ENCODE measurements at regions not wholly inside any gene's neighbourhood (a gene's known extent, or its start where the extent isn't known, plus 50 kb on each side); places are given as distances from the start of the nearest gene placed in this dataset.

DNA sequence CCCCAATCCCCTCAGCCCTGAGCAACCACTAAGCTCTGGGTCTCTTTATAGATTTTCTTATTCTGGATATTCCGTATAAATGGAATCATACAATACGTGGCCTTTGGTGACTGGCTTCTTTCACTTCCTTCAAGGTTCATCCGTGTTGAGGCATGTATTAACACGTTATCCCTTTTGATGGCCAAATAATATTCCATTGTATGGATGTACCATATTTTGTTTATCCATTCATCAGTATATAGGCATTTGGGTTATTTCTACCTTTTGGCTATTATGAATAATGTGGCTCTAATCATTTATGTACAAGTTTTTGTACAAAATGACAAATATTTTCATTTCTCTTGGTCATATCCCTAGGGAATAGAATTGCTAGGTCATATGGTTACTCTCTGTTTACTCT is 284.4 kb downstream of the FAM43A start:
- no peaks in the 10 kb centered on the region for H3K79me1 ChIP-seq (ENCODE audit: insufficient read depth, low read depth, low read length, poor library complexity, severe bottlenecking)

More for the DNA sequence above, 284.4 kb downstream of the FAM43A start:
- no peaks in the 10 kb centered on the region for H3K4me1 Mint-ChIP-seq
- Histone ChIP-seq H3T11ph (ENCODE audit: low read length) (no peak overlapping the region), H3K27ac (ENCODE audit: insufficient read length, low read depth, low read length) (no peak overlapping the region), H4K20me1 (ENCODE audit: control insufficient read depth, insufficient read depth, insufficient read length) (no peaks in the 10 kb centered on the region), H2AFZ (ENCODE audit: low read length) (no peak overlapping the region), H3K9ac (ENCODE audit: extremely low read depth, insufficient read length, low read length) (no peak overlapping the region), H2AK5ac (ENCODE audit: insufficient read length, low read length) (no peak overlapping the region), H2BK120ac (ENCODE audit: low read depth, low read length, poor library complexity, severe bottlenecking) (no peak overlapping the region), H4K8ac (replicated peaks; ENCODE audit: insufficient read length, low read depth, low read length) (no peak overlapping the region), H3K27me3 (ENCODE audit: insufficient read depth, low read length) (no peaks in the 10 kb centered on the region), H3K4me2 (ENCODE audit: insufficient read depth, insufficient read length, low read length) (no peak overlapping the region), H4K91ac (ENCODE audit: insufficient read length, low read depth, low read length) (no peak overlapping the region), H3K9me3 (ENCODE audit: control insufficient read depth, low read depth, low read length) (no peaks in the 10 kb centered on the region), H2BK20ac (ENCODE audit: low read depth, low read length, poor library complexity, severe bottlenecking) (no peak overlapping the region), H3K79me2 (ENCODE audit: insufficient read depth, low read length) (no peaks in the 10 kb centered on the region), H2BK15ac (ENCODE audit: low read depth, low read length) (no peak overlapping the region), H3K4ac (ENCODE audit: low read depth, low read length) (no peak overlapping the region), H3K14ac (ENCODE audit: insufficient read depth, low read length) (no peak overlapping the region), H4K5ac (ENCODE audit: insufficient read length, low read depth, low read length) (no peak overlapping the region), H3K23ac (ENCODE audit: insufficient read length, low read depth, low read length) (no peak overlapping the region), H3K23me2 (ENCODE audit: insufficient read length, low read depth, low read length, poor library complexity, severe bottlenecking) (no peaks in the 10 kb centered on the region), H3K18ac (ENCODE audit: insufficient read length, low read depth, low read length) (no peak overlapping the region), H2BK12ac (ENCODE audit: insufficient read length, low read depth, low read length) (no peak overlapping the region), H3K4me1 (ENCODE audit: insufficient read depth, low read length) (no peaks in the 10 kb centered on the region), H3K56ac (ENCODE audit: insufficient read length, low read depth, low read length) (no peak overlapping the region), H2BK5ac (ENCODE audit: insufficient read length, low read length) (no peak overlapping the region)
- no peak for TF ChIP-seq CTCF (conservative IDR thresholded peaks at IDR 0.05)
- no peak overlapping the region for H3K4me3 Mint-ChIP-seq
- H3K27me3 Mint-ChIP-seq (ENCODE audit: low read depth), result peaks cover 20% of the 10 kb centered on the region
- peaks cover 0 to 4% (median 0%) of the 10 kb centered on the region in 3 experiments; a peak in 1 of 7 replicates for H3K36me3 Mint-ChIP-seq (ENCODE audit: insufficient read depth in 1 of 3, low read depth in 3 of 3)
- H3K27ac Mint-ChIP-seq, result no peak overlapping the region
- no peak for DNase-seq
- WGBS (ENCODE audit: extremely low coverage, insufficient read length, low lambda C conversion rate), result no CpG with 5 or more reads among the region's 4 CpGs
- H3K9me3 Mint-ChIP-seq, result peaks cover 0 to 7% of the 10 kb centered on the region in 2 experiments; a peak in 3 of 5 replicates
